WI38 (cell line): ENCODE measurements at regions not wholly inside any gene's neighbourhood (a gene's known extent, or its start where the extent isn't known, plus 50 kb on each side); places are given as distances from the start of the nearest gene placed in this dataset.

ENCODE experiments used
- H3K4me3 ChIP-seq: 2 replicates; pipeline ENCODE4 v1.5.1; 2011; ENCODE audit warnings: low read depth, mild to moderate bottlenecking, control low read depth, low read length
- CTCF ChIP-seq: IDR thresholded peaks from 2 replicates; pipeline ENCODE4 v1.5.1; 2012; ENCODE audit warnings: low read depth, mild to moderate bottlenecking, control low read depth, low read length

GRCh38 chr9:79925326-79925725 lies 353.6 kb downstream of the TLE4 start:
- H3K4me3 ChIP-seq = no peak overlapping the region
- TF ChIP-seq CTCF = no peak

- no peak overlapping the region for H3K4me3 ChIP-seq
- TF ChIP-seq CTCF = no peak
These were observed 353.1 kb downstream of the TLE4 start for GRCh38 chr9:79924836-79925235.

DNA sequence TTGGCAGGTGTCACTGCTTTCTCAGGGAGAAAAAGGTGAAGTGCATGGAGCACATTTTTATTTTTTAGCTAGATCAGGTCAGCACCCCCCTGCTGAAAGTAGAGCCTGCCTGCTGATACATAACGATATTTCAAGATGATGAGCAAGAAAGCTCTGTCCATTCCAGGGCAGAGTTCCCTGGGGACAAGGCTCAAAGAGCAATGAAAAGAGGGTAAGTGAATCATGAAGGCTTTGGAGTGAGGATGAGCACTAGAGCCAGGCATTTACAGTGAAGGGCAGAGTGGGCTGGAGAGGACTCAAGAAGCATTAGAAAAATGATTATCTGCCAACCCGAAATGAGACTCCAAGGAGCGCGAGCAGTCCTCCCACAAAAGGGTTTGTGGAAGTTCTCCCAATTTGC lies 345.7 kb downstream of the TLE4 start:
- no peak for TF ChIP-seq CTCF
- no peak overlapping the region for H3K4me3 ChIP-seq

- no peak for TF ChIP-seq CTCF
- no peak overlapping the region for H3K4me3 ChIP-seq
These were observed 342.1 kb downstream of the TLE4 start for GRCh38 chr9:79913867-79914266.

DNA sequence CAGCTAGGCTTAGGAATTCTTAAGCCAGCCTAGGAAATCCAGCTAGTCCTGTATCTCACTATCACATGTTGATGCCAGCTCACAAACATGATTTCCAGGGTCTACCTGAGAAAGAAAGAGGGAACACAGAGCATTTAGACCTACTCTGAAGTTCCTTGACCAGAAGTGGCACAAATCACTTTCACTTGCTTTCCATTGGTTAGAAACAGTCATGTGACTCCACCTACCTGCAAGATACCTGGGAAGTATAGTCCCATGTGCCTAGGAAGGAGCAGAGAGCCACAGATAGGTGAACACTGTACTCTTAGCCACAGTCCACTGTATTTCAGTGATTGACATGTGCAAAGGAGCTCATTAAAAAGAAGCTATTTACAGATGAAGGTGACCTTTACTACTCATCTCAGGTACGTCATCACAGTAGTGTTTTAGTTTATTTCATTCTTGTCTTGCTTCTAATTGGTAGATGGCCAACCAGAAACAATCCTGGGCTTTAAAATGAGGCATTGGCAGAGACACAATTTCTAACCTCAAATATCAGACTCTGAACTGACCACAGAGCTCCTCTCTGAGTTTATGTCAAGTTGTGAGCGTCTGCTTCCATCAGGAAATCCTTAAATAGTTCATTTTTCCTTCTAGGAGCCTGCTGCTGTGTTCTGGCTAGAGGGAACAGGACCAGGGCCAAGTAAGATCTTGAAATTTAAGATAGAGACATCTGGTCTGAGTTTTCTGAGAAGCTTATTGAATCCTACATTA lies 340.7 kb downstream of the TLE4 start:
- H3K4me3 ChIP-seq = no peak overlapping the region
- no peak for TF ChIP-seq CTCF

- H3K4me3 ChIP-seq = no peak overlapping the region
- TF ChIP-seq CTCF = no peak
These were observed 340.0 kb downstream of the TLE4 start for GRCh38 chr9:79911724-79912123.

DNA sequence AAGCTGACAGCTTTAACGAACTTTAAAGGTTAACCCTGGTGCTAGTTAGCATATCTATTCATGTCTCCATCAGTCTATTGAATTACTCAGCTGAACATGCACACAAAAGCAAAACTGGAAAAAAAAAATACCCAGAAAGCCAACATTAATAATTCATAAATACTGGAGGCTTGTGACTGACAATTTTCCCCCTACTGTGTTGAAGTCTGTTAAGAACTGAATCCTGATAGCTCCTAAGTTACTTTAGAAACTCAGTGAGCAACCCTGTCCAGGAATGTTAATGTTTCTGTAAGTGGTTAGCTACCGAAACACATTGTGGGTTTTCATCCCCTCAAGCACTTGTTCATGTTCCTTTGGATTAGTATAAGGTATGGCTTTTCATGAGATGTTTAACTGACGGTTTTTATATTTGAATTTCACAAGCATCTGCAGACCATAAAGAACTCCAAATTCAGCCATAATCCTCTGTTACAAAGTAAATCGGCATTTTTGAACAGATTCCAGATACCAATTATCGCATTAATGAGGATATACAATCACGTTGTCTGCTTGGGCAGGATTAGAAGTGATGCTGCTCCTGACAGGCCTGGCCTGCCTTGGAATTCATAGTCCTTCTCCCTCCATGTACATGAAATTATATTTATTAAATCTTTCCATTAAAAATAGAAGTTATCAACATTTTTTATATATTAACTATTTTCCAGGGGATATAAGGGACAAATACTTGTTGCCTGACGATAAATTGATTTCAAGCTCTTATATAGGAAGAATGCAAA lies 331.2 kb downstream of the TLE4 start:
- H3K4me3 ChIP-seq = no peak overlapping the region
- no peak for TF ChIP-seq CTCF
